Gastroesophageal sphincter (tissue), 3 donors: ENCODE measurements at regions not wholly inside any gene's neighbourhood (a gene's known extent, or its start where the extent isn't known, plus 50 kb on each side); places are given as distances from the start of the nearest gene placed in this dataset.

Source experiments
- POLR2A ChIP-seq, 2 donors: fragments of 450-650 bp; IDR thresholded peaks; one replicate each; pipeline ENCODE4 v1.6.1; 2017; ENCODE audit warnings: antibody characterized with exemption in 2 of 2, mild to moderate bottlenecking in 2 of 2, moderate library complexity in 1 of 2
- TF ChIP-seq, protein P1 (sequence below), 4 experiments: fragments of 200-600 bp in 2 of 4; fragments of 450-650 bp in 2 of 4; sonication (generic) in 1 of 4; IDR thresholded peaks; one replicate each; pipeline ENCODE4 v1.5.1; 2017 to 2019; ENCODE audit warnings: antibody characterized with exemption in 4 of 4, mild to moderate bottlenecking in 2 of 4, moderate library complexity in 2 of 4

DNA sequence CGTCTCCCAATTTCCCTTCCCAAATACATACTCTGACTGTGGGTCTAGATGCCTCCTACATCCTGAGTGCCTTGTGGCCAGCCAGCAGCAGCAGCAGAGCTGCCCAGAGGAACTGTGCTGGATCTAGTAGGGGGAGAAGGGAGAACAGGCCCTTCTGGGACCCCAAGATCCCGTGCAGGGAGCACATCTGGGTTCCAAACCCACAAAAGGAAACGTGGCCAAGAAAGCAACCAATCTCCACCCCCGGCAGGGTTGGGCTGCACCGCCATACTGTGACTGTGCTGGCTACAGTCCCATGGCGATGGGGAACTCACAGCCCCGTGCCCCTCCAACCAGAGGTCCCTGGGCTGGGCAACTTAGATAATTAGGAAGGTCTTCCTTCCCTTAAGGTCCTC lies 86.3 kb downstream of the PPCDC start:
- TF ChIP-seq, protein P1, sequence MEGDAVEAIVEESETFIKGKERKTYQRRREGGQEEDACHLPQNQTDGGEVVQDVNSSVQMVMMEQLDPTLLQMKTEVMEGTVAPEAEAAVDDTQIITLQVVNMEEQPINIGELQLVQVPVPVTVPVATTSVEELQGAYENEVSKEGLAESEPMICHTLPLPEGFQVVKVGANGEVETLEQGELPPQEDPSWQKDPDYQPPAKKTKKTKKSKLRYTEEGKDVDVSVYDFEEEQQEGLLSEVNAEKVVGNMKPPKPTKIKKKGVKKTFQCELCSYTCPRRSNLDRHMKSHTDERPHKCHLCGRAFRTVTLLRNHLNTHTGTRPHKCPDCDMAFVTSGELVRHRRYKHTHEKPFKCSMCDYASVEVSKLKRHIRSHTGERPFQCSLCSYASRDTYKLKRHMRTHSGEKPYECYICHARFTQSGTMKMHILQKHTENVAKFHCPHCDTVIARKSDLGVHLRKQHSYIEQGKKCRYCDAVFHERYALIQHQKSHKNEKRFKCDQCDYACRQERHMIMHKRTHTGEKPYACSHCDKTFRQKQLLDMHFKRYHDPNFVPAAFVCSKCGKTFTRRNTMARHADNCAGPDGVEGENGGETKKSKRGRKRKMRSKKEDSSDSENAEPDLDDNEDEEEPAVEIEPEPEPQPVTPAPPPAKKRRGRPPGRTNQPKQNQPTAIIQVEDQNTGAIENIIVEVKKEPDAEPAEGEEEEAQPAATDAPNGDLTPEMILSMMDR (IDR thresholded peaks at IDR 0.05) = no peak
- TF ChIP-seq POLR2A (IDR thresholded peaks at IDR 0.05) = no peak
